HAP-1 (cell line): ENCODE measurements at regions not wholly inside any gene's neighbourhood (a gene's known extent, or its start where the extent isn't known, plus 50 kb on each side); places are given as distances from the start of the nearest gene placed in this dataset.

Experiments
- DNase-seq, 2 experiments: peaks; one replicate each; pipeline ENCODE4 v3.0.0-alpha.2; 2016 to 2020; ENCODE audit warnings: low spot score in 2 of 2
- H3K27me3 ChIP-seq: fragments of 250-450 bp; sonication (Bioruptor Pico); 2 replicates; pipeline ENCODE4 v1.5.1; 2020; ENCODE audit warnings: low read depth, mild to moderate bottlenecking, moderate library complexity
- H3K36me3 ChIP-seq: fragments of 250-450 bp; sonication (Bioruptor Pico); replicated peaks from 2 replicates; pipeline ENCODE4 v1.5.1; 2020; ENCODE audit warnings: mild to moderate bottlenecking
- H3K4me1 ChIP-seq: fragments of 250-450 bp; sonication (Bioruptor Pico); 2 replicates; pipeline ENCODE4 v1.5.1; 2020; ENCODE audit warnings: mild to moderate bottlenecking
- H3K4me3 ChIP-seq: fragments of 250-450 bp; sonication (Bioruptor Pico); 2 replicates; pipeline ENCODE4 v1.5.1; 2020; ENCODE audit warnings: mild to moderate bottlenecking, moderate library complexity
- H3K9me3 ChIP-seq: fragments of 250-450 bp; sonication (Bioruptor Pico); 2 replicates; pipeline ENCODE4 v1.5.1; 2020; ENCODE audit warnings: mild to moderate bottlenecking, moderate library complexity
- in situ Hi-C: fragments of 300-500 bp; cut with MboI; formaldehyde crosslinking; loops from 3 replicates; pipeline ENCODE4 v1.14.3; 2020; ENCODE audit warnings: low sequenced_read_pairs, inconsistent platforms, mixed read lengths

GRCh38 chr11:130749216-130749615 is 167.1 kb downstream of the SNX19 start:
- H3K4me1 ChIP-seq = no peaks in the 10 kb centered on the region
- DNase-seq = no peak
- in situ Hi-C loops = no loop called here
- H3K36me3 ChIP-seq = no peaks in the 10 kb centered on the region
- H3K27me3 ChIP-seq = no peaks in the 10 kb centered on the region
- H3K9me3 ChIP-seq = no peaks in the 10 kb centered on the region
- H3K4me3 ChIP-seq = no peak overlapping the region

- in situ Hi-C loops = no loop called here
- H3K36me3 ChIP-seq = no peaks in the 10 kb centered on the region
- no peak for DNase-seq
Measured at GRCh38 chr11:130760515-130761125, 155.7 kb downstream of the SNX19 start.

GRCh38 chr11:130761560-130762220 is 154.6 kb downstream of the SNX19 start:
- Histone ChIP-seq H3K9me3 (no peaks in the 10 kb centered on the region), H3K27me3 (no peaks in the 10 kb centered on the region), H3K4me3 (no peak overlapping the region), H3K36me3 (no peaks in the 10 kb centered on the region), H3K4me1 (no peaks in the 10 kb centered on the region)
- in situ Hi-C loops = no loop called here
- DNase-seq = no peak

More at GRCh38 chr11:130760515-130761125, 155.7 kb downstream of the SNX19 start:
- H3K27me3 ChIP-seq = no peaks in the 10 kb centered on the region
- no peaks in the 10 kb centered on the region for H3K4me1 ChIP-seq
- H3K4me3 ChIP-seq = no peak overlapping the region
- H3K9me3 ChIP-seq = no peaks in the 10 kb centered on the region

GRCh38 chr11:130762638-130763037 is 153.6 kb downstream of the SNX19 start:
- H3K9me3 ChIP-seq = no peaks in the 10 kb centered on the region
- DNase-seq = no peak
- H3K27me3 ChIP-seq = no peaks in the 10 kb centered on the region
- H3K36me3 ChIP-seq = no peaks in the 10 kb centered on the region
- in situ Hi-C loops = no loop called here
- no peak overlapping the region for H3K4me3 ChIP-seq
- H3K4me1 ChIP-seq = no peaks in the 10 kb centered on the region

- DNase-seq = no peak
- Histone ChIP-seq H3K4me3 (no peak overlapping the region), H3K9me3 (no peaks in the 10 kb centered on the region), H3K36me3 (no peaks in the 10 kb centered on the region), H3K4me1 (no peaks in the 10 kb centered on the region), H3K27me3 (no peaks in the 10 kb centered on the region)
- in situ Hi-C loops = no loop called here
Measured at GRCh38 chr11:130763087-130763980, 152.9 kb downstream of the SNX19 start.

GRCh38 chr11:130765406-130765805 is 150.9 kb downstream of the SNX19 start:
- H3K9me3 ChIP-seq = no peaks in the 10 kb centered on the region
- H3K4me1 ChIP-seq = no peaks in the 10 kb centered on the region
- in situ Hi-C loops = no loop called here
- no peaks in the 10 kb centered on the region for H3K27me3 ChIP-seq
- DNase-seq = no peak
- no peak overlapping the region for H3K4me3 ChIP-seq
- H3K36me3 ChIP-seq = no peaks in the 10 kb centered on the region

GRCh38 chr11:130765951-130766649 is 150.2 kb downstream of the SNX19 start:
- in situ Hi-C loops = no loop called here
- DNase-seq = no peak
- H3K4me3 ChIP-seq = no peak overlapping the region
- H3K4me1 ChIP-seq = no peaks in the 10 kb centered on the region
- H3K9me3 ChIP-seq = no peaks in the 10 kb centered on the region
- no peaks in the 10 kb centered on the region for H3K27me3 ChIP-seq
- no peaks in the 10 kb centered on the region for H3K36me3 ChIP-seq

GRCh38 chr11:130766650-130767565 is 149.4 kb downstream of the SNX19 start:
- H3K27me3 ChIP-seq = no peaks in the 10 kb centered on the region
- no peaks in the 10 kb centered on the region for H3K9me3 ChIP-seq
- DNase-seq = no peak
- no peaks in the 10 kb centered on the region for H3K36me3 ChIP-seq
- in situ Hi-C loops = no loop called here
- H3K4me1 ChIP-seq = no peaks in the 10 kb centered on the region
- H3K4me3 ChIP-seq = no peak overlapping the region

GRCh38 chr11:130769782-130770535 is 146.3 kb downstream of the SNX19 start:
- H3K4me1 ChIP-seq = no peaks in the 10 kb centered on the region
- no peaks in the 10 kb centered on the region for H3K9me3 ChIP-seq
- no peaks in the 10 kb centered on the region for H3K27me3 ChIP-seq
- H3K36me3 ChIP-seq = no peaks in the 10 kb centered on the region
- in situ Hi-C loops = no loop called here
- no peak for DNase-seq
- no peak overlapping the region for H3K4me3 ChIP-seq

GRCh38 chr11:130771708-130772107 is 144.6 kb downstream of the SNX19 start:
- no peaks in the 10 kb centered on the region for H3K4me1 ChIP-seq
- H3K27me3 ChIP-seq = no peaks in the 10 kb centered on the region
- in situ Hi-C loops = no loop called here
- DNase-seq = no peak
- H3K9me3 ChIP-seq = no peaks in the 10 kb centered on the region
- no peak overlapping the region for H3K4me3 ChIP-seq
- H3K36me3 ChIP-seq = no peaks in the 10 kb centered on the region

GRCh38 chr11:130772266-130773227 is 143.7 kb downstream of the SNX19 start:
- H3K4me3 ChIP-seq = no peak overlapping the region
- H3K9me3 ChIP-seq = no peaks in the 10 kb centered on the region
- H3K4me1 ChIP-seq = no peaks in the 10 kb centered on the region
- H3K27me3 ChIP-seq = no peaks in the 10 kb centered on the region
- no peaks in the 10 kb centered on the region for H3K36me3 ChIP-seq
- in situ Hi-C loops = no loop called here
- DNase-seq = no peak
